ES-I3 (cell line): ENCODE measurements at regions not wholly inside any gene's neighbourhood (a gene's known extent, or its start where the extent isn't known, plus 50 kb on each side); places are given as distances from the start of the nearest gene placed in this dataset.

Source experiments
- H3K36me3 ChIP-seq: 2 replicates; pipeline ENCODE4 v1.6.1; 2013; ENCODE audit warnings: mild to moderate bottlenecking, low read length, control low read depth, moderate library complexity; ENCODE audit not compliant: insufficient read depth
- H3K4me1 ChIP-seq: 2 replicates; pipeline ENCODE4 v1.6.1; 2013; ENCODE audit warnings: mild to moderate bottlenecking, control low read depth, low read length; ENCODE audit not compliant: insufficient read depth
- H3K9ac ChIP-seq: 2 replicates; pipeline ENCODE4 v1.6.1; 2013; ENCODE audit warnings: low read depth, mild to moderate bottlenecking, low read length, moderate library complexity
- H3K9me3 ChIP-seq: 2 replicates; pipeline ENCODE4 v1.6.1; 2013; ENCODE audit warnings: mild to moderate bottlenecking, low read length, moderate library complexity; ENCODE audit not compliant: control insufficient read depth, insufficient read depth

- H3K4me1 ChIP-seq, result no peaks in the 10 kb centered on the region
- H3K9me3 ChIP-seq, result no peaks in the 10 kb centered on the region
- H3K9ac ChIP-seq, result no peak overlapping the region
- no peaks in the 10 kb centered on the region for H3K36me3 ChIP-seq
Measured at GRCh38 chr4:183763990-183764754, 105.1 kb downstream of the TRAPPC11 start.

- Histone ChIP-seq H3K9ac (no peak overlapping the region), H3K36me3 (no peaks in the 10 kb centered on the region), H3K4me1 (no peaks in the 10 kb centered on the region), H3K9me3 (no peaks in the 10 kb centered on the region)
Measured at GRCh38 chr4:183765251-183765911, 106.3 kb downstream of the TRAPPC11 start.

DNA sequence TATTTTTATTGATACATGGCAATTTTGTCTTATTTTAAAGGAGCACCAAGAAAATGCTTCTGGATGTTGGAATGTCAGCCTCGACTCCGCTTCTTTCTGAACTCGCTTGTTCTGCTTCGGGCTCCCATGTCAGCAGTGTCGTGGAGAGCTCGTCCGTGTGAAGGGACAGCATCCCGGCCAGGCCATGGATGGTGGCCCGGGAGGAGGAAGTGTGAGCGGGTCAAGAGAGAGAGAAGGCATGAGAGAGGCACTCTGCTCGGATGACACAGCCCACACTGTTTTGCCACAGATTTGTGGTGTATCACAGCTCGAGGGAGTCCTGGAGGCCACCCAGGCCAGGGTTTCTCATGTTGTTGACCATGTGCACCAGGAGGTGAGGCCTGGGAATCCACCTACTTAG, 107.0 kb downstream of the TRAPPC11 start:
- H3K36me3 ChIP-seq, result no peaks in the 10 kb centered on the region
- H3K9ac ChIP-seq, result no peak overlapping the region
- H3K9me3 ChIP-seq, result no peaks in the 10 kb centered on the region
- no peaks in the 10 kb centered on the region for H3K4me1 ChIP-seq

DNA sequence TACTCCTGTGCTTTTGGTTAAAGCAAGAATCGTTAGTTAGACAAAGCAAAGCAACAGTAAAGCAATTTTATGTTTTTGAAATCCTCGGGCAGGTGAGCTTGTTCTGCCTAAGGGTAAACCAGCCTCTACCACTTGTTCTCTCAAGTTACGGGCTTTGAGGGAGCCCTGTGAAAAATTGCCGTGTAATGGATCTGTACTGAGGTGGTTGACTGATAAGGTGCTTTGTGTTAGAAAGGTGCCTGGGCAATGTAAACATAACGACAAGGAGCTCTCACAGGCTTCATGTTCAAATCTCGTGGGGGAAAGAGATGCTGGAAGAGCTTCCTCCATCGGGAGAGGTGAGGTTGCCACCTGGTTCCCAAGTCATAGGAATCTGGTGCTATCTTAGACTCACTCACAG, 111.8 kb downstream of the TRAPPC11 start:
- H3K36me3 ChIP-seq, result no peaks in the 10 kb centered on the region
- peaks cover 6% of the 10 kb centered on the region; the same call in 1 of the 2 replicates for H3K9me3 ChIP-seq
- H3K4me1 ChIP-seq, result peaks cover 13% of the 10 kb centered on the region
- H3K9ac ChIP-seq, result no peak overlapping the region

DNA sequence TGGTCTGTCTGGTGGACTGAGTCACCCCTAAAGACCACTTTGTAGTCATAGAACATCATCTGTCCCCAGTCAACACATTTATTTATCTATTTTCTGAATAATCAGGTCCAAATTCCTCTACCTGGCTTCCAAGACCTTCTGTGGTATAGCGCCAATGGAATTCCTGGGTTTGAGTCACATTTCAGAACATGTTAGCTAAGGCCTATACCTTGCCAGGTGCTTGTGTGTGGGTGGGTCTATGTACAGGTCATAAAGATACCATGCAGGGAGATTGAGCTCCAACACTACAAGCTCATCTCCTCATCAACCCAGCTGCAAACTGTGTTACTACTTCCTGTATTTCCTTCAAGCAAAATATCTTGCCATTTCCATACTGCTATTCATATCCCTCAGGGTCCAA, 113.3 kb downstream of the TRAPPC11 start:
- Histone ChIP-seq H3K36me3 (no peaks in the 10 kb centered on the region), H3K9ac (no peak overlapping the region), H3K9me3 (peaks cover 6% of the 10 kb centered on the region; the same call in 1 of the 2 replicates)

DNA sequence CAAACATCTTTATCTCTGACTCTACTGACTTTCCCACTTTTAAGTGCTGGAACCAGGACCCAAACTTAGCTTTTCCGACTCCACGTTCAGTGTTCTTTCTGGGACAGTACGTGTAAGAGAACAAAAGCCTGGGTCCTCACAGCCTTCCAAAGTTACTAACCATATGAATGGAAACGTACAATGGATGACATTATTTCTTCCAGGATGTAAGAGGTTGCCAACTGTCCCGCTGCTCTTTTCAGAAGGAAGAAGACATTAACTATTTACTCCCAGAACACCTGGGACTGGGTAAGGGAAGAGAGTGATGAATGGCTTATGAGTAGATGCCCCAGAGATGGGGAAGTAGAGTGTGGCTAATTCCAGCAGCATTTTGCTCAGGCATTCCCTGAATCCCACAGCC, 114.7 kb downstream of the TRAPPC11 start:
- no peak overlapping the region for H3K9ac ChIP-seq
- no peaks in the 10 kb centered on the region for H3K36me3 ChIP-seq
- H3K9me3 ChIP-seq, result peaks cover 6% of the 10 kb centered on the region; the same call in 1 of the 2 replicates
- peaks cover 18% of the 10 kb centered on the region for H3K4me1 ChIP-seq

More for the DNA sequence above, 113.3 kb downstream of the TRAPPC11 start:
- H3K4me1 ChIP-seq, result peaks cover 18% of the 10 kb centered on the region

DNA sequence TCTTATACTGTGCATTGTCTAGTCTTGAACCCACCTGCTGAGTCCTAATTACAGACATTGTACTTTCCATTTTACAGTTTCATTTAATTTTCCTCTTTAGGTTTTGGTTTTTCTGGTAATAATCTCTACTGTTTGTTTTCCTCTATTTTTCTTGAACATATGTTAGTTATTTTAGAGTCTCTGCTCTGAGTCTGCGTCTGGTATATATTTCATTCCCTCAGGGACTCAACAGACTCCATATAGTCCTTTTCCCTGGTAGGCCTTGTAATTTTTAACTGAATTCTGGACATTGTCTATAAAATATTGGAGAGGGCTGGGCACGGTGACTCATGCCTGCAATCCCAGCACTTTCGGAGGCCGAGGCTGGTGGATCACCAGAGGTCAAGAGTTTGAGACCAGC, 121.8 kb upstream of the STOX2 start:
- Histone ChIP-seq H3K4me1 (peaks cover 6% of the 10 kb centered on the region; the same call in 1 of the 2 replicates), H3K36me3 (no peaks in the 10 kb centered on the region), H3K9ac (no peak overlapping the region), H3K9me3 (no peaks in the 10 kb centered on the region)

GRCh38 chr4:183783991-183784553, 121.0 kb upstream of the STOX2 start:
- Histone ChIP-seq H3K9ac (no peak overlapping the region), H3K9me3 (no peaks in the 10 kb centered on the region), H3K4me1 (peaks cover 6% of the 10 kb centered on the region; the same call in 1 of the 2 replicates), H3K36me3 (no peaks in the 10 kb centered on the region)

GRCh38 chr4:183788308-183788905, 116.7 kb upstream of the STOX2 start:
- Histone ChIP-seq H3K4me1 (peaks cover 6% of the 10 kb centered on the region; the same call in 1 of the 2 replicates), H3K9ac (no peak overlapping the region), H3K9me3 (peaks cover 9% of the 10 kb centered on the region; the same call in 1 of the 2 replicates), H3K36me3 (no peaks in the 10 kb centered on the region)

DNA sequence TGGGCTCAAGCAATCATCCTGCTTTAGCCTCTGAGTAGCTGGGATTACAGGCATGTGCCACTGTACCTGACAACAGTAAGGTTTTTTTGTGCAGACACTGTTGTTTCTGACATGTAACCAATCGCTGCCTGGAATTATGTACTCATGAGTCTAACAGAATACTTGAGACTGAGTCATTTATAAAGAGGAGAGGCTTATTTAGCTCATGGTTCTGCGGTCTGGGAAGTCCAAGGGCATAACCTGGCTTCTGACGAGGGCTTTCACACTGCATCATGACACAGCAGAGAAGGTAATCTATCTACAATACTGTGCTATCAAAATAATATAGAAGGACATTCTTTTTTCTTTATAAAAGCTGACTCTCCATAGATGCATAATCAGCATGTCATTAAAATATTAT, 115.5 kb upstream of the STOX2 start:
- no peaks in the 10 kb centered on the region for H3K4me1 ChIP-seq
- no peaks in the 10 kb centered on the region for H3K36me3 ChIP-seq
- no peak overlapping the region for H3K9ac ChIP-seq
- H3K9me3 ChIP-seq, result peaks cover 13% of the 10 kb centered on the region; the same call in 1 of the 2 replicates

DNA sequence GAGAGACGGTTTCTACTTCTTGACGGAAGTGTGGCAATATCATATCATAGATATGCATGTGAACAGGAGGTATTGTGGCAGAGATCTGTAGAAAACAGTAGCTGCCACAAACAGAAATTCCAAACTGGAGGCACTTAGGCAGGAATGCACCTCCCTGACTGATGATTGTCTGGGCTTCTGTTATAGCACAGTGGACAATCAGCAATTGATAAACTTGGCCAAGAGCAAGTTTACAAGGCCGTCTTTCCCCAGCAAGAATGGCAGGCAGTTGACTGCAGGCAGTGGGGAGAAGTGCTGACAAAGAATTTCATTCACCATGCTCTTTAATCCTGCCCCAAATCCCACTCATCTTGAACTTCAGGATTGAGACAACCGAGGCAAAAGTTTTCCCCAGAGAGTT, 114.4 kb upstream of the STOX2 start:
- Histone ChIP-seq H3K9ac (no peak overlapping the region), H3K9me3 (peaks cover 15% of the 10 kb centered on the region; the same call in 1 of the 2 replicates), H3K36me3 (no peaks in the 10 kb centered on the region), H3K4me1 (no peaks in the 10 kb centered on the region)

GRCh38 chr4:183797011-183797444, 108.1 kb upstream of the STOX2 start:
- Histone ChIP-seq H3K9ac (peak overlapping the region; percentile 67), H3K4me1 (peaks cover 25% of the 10 kb centered on the region), H3K36me3 (no peaks in the 10 kb centered on the region), H3K9me3 (peaks cover 13% of the 10 kb centered on the region; the same call in 1 of the 2 replicates)

DNA sequence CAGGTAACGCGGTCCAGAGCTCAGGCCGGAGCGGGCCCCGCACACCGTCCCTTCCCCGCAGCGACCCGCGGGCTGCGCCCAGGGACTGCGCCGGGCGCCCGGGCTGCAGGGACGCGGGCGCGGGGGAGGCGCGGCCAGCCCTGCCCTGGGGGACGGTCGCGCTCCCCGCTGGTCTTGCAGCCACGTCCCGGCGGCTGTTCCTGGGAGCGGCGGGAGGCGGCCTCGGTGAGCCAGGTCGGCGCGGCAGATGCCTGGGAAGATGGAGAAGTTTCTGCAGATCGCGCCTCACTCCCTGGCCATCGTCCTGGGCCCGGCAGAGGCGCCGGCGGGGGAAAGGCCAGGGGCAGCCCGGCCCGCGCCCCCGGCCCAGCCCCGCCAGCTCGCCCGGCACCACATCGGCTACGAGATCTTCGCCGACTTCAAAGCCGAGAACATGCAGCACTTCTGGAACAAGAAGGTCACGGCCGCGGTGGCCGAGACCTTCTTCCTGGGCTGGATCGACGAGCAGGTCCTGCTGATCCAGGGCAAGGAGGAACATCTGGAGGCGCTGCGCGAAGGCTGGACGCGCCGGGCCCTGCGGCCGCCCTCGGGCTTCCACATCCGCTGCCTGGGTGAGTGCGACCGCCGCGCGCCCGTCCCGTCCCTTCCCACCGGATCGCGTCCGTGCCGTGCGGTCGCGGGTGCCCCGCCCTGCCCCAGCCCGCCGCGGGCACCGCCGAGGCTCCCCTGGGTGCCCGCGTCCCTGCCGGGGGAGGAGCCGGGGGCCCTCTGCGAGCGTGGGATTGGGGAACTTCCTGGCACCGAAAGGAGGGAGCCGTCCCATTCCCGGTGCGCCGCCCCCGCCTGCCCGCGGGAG, 107.4 kb upstream of the STOX2 start:
- peaks cover 25% of the 10 kb centered on the region for H3K4me1 ChIP-seq
- H3K36me3 ChIP-seq, result no peaks in the 10 kb centered on the region
- peaks cover 10% of the 10 kb centered on the region; the same call in 1 of the 2 replicates for H3K9me3 ChIP-seq
- peak overlapping the region; percentile 67 for H3K9ac ChIP-seq
